IPS-18a (cell line): ENCODE measurements at regions not wholly inside any gene's neighbourhood (a gene's known extent, or its start where the extent isn't known, plus 50 kb on each side); places are given as distances from the start of the nearest gene placed in this dataset.

Experiments used
- H3K27ac ChIP-seq: one replicate; pipeline ENCODE4 v1.5.1; 2013; ENCODE audit warnings: low read length
- H3K27me3 ChIP-seq: one replicate; pipeline ENCODE4 v1.6.1; 2013; ENCODE audit warnings: mild to moderate bottlenecking, low read length; ENCODE audit not compliant: control insufficient read depth, insufficient read depth
- H3K36me3 ChIP-seq: one replicate; pipeline ENCODE4 v1.6.1; 2013; ENCODE audit warnings: low read depth, low read length; ENCODE audit not compliant: control insufficient read depth
- H3K4me1 ChIP-seq: one replicate; pipeline ENCODE4 v1.6.1; 2013; ENCODE audit warnings: low read depth, low read length; ENCODE audit not compliant: control insufficient read depth
- H3K4me3 ChIP-seq: one replicate; pipeline ENCODE4 v1.5.1; 2013; ENCODE audit warnings: low read length
- H3K9ac ChIP-seq: one replicate; pipeline ENCODE4 v1.6.1; 2013; ENCODE audit warnings: mild to moderate bottlenecking, low read length, moderate library complexity
- H3K9me3 ChIP-seq: one replicate; pipeline ENCODE4 v1.6.1; 2013; ENCODE audit warnings: low read depth, low read length; ENCODE audit not compliant: control insufficient read depth

DNA sequence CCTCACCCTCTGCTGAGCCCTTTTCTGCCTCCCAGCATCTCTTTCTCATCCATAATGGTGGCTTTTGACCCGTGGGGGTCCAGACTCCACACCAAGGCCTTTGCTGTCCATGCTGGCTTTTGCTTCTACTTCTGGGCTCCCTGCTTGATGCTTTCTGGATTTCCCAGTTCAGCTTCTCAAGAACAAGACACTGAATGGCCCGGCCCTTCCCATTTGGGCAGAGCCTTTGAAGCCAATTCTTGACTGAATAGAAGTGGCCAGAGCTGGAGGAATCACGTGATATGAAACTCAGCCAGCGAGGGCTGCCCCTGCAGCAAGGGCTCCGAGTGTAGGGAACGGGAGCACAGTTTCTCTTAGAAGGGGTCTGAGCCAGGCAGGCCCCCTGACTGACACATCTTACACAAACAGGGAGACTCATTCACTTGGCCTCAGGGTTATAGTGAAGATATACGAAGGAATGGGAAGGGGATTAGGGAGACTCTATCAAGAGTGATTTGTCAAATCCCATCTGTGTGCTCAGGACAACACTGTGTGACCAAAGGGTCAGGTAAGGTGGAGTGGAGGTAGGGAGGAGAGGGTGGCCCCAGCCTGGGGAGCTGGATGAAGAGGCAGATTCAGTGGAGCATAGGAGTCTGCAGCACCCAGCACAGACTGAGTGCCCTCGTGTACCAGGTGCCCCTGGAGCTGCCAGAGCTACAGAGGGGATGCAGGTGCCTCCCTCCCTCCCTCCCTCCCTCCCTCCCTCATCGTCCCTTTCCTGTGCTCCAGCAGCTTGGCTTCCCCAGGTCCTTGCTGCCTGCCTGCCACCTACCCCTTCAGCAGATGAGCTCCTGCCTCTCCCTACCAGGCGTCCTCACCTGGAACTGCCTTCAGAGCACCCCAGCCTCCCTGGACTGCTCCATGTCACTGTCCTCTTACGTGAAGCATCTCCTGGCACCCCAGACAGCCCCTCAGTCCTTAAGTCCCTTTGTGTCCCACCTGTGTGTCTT is 106.0 kb downstream of the TRIM29 start:
- no peak overlapping the region for H3K27ac ChIP-seq

DNA sequence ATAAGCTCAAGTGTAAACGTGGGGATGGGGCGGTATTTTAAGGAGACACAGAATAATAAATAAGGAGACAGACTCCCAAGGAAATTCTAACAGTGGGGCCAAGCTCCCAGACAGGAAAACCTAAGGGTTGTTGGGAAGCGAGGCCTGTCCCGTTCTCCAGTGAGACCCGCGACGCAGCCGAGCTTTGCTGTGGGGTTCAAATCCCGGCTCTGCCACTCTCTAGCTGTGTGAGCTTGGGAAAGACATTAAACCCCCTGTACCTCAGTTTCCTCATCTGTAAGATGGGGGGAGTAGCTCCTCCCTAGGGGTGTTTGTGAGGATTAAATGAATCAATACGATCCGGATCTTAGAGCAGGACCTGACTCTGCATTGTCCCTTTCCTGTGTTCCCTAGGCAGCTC is 106.8 kb downstream of the TRIM29 start:
- H3K9ac ChIP-seq, result no peak overlapping the region
- H3K27ac ChIP-seq, result no peak overlapping the region
- H3K36me3 ChIP-seq, result no peaks in the 10 kb centered on the region
- H3K9me3 ChIP-seq, result no peaks in the 10 kb centered on the region
- H3K4me3 ChIP-seq, result no peak overlapping the region
- H3K4me1 ChIP-seq, result no peaks in the 10 kb centered on the region
- H3K27me3 ChIP-seq, result no peaks in the 10 kb centered on the region

More for the DNA sequence above, 106.0 kb downstream of the TRIM29 start:
- no peaks in the 10 kb centered on the region for H3K27me3 ChIP-seq
- H3K9me3 ChIP-seq, result no peaks in the 10 kb centered on the region
- H3K4me3 ChIP-seq, result no peak overlapping the region
- H3K36me3 ChIP-seq, result no peaks in the 10 kb centered on the region
- no peak overlapping the region for H3K9ac ChIP-seq
- no peaks in the 10 kb centered on the region for H3K4me1 ChIP-seq

- Histone ChIP-seq H3K36me3 (no peaks in the 10 kb centered on the region), H3K9me3 (no peaks in the 10 kb centered on the region), H3K9ac (no peak overlapping the region), H3K4me1 (no peaks in the 10 kb centered on the region), H3K4me3 (no peak overlapping the region), H3K27me3 (no peaks in the 10 kb centered on the region), H3K27ac (no peak overlapping the region)
Observed at GRCh38 chr11:120030411-120030810, 107.5 kb downstream of the TRIM29 start.

DNA sequence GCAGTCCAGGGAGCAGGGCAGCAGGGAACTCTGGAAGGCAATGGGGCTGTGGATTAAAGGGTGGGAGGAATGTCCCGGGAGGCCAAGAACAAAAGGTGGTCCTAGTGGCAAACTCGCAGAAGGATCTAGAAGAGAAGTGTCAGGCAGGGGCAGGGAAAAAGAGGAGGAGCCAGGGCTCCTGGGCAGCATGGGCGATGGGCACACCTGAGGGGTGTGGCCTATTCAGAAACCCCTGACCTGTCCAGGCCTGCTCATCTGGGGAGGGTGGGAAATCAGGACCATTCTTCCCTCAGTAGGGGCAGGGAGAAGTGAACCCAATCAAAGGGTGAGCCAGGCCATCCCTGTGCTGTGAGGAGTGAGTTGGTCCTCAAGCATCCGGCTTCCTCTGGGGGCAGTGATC is 108.6 kb downstream of the TRIM29 start:
- Histone ChIP-seq H3K9me3 (no peaks in the 10 kb centered on the region), H3K36me3 (no peaks in the 10 kb centered on the region), H3K9ac (no peak overlapping the region)

DNA sequence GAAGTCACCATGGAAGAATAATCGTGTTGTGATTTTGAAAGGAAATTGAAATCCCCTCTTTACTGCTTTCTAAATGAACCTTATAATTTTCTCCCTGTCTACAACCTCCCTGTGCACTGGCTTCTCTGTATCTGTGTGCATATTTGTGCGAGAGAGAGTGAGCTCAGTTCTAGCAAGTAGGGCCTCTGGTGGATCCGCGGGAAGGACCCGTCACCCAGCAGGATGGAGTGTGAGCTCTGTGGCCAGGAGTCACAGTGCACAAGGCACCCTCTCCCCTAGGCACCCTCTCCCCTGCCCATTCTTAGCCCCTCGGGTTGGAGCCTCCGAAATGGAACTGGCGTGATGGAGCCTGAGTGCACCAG is 109.0 kb downstream of the TRIM29 start:
- Histone ChIP-seq H3K27me3 (no peaks in the 10 kb centered on the region), H3K36me3 (no peaks in the 10 kb centered on the region), H3K4me1 (peaks cover 9% of the 10 kb centered on the region), H3K27ac (no peak overlapping the region), H3K9me3 (no peaks in the 10 kb centered on the region), H3K9ac (no peak overlapping the region), H3K4me3 (no peak overlapping the region)

More for the DNA sequence above, 108.6 kb downstream of the TRIM29 start:
- Histone ChIP-seq H3K27me3 (no peaks in the 10 kb centered on the region), H3K4me3 (no peak overlapping the region), H3K27ac (no peak overlapping the region), H3K4me1 (peaks cover 4% of the 10 kb centered on the region)

GRCh38 chr11:120028181-120028896 is 109.6 kb downstream of the TRIM29 start:
- Histone ChIP-seq H3K27me3 (no peaks in the 10 kb centered on the region), H3K4me1 (peaks cover 14% of the 10 kb centered on the region), H3K9me3 (no peaks in the 10 kb centered on the region), H3K36me3 (no peaks in the 10 kb centered on the region), H3K9ac (no peak overlapping the region), H3K27ac (no peak overlapping the region), H3K4me3 (no peak overlapping the region)

DNA sequence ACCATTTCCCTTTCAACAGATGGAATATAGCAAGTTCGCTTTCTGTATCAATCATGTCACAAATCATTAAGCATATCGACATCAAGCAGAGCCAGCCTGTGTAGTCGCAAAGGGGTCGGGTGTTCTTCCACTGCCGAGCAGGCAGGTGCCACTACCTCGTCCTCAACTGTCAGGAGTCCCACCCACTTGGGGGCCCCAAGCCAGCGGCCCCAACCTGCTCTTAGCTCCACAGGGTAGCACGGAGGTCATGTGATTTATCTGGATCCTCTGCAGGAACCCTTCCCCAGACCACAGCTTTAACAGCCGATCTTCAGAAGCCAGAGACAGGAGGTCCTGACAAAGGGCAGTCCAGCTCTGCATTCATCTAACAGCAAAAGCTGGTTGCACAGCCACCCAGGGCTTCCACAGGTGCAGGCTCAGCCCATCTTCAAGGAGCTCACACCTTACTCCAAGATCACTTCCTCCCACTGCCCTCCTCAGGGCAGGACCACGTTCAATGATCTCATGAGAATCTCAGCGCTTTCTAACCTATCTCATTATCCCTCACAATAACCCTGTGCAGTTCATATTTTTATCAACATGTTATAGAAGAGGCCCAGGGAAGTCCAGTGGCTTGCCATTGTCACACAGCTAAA is 110.2 kb downstream of the TRIM29 start:
- peaks cover 21% of the 10 kb centered on the region for H3K4me1 ChIP-seq
- H3K27ac ChIP-seq, result no peak overlapping the region
- H3K9me3 ChIP-seq, result no peaks in the 10 kb centered on the region
- no peak overlapping the region for H3K4me3 ChIP-seq
- no peaks in the 10 kb centered on the region for H3K36me3 ChIP-seq
- no peaks in the 10 kb centered on the region for H3K27me3 ChIP-seq
- no peak overlapping the region for H3K9ac ChIP-seq

DNA sequence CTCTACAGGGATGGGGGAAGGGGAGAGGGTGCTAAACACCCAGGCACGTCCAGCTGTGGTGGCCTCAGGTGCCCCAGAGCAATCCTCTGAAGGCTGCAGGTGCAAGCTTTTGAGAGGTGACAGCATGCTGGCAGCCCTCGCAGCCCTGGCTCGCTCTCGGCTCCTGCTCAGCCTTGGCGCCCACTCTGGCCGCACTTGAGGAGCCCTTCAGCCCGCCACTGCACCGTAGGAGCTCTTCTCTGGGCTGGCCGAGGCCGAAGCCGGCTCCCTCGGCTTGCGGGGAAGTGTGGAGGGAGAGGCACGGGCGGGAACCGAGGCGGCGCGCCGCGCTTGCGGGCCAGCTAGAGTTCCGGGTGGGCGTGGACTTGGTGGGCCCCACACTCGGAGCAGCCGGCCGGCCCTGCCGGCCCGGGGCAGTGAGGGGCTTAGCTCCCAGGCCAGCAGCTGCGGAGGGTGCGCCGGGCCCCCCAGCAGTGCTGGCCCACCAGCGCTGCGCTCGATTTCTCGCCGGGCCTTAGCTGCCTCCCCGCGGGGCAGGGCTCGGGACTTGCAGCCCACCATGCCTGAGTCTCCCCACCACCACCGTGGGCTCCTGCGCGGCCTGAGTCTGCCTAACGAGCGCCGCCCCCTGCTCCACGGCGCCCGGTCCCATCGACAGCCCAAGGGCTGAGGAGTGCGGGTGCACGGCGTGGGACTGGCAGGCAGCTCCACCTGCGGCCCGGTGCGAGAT is 112.1 kb downstream of the TRIM29 start:
- no peaks in the 10 kb centered on the region for H3K27me3 ChIP-seq
- no peak overlapping the region for H3K27ac ChIP-seq
- no peaks in the 10 kb centered on the region for H3K9me3 ChIP-seq
- peaks cover 27% of the 10 kb centered on the region for H3K4me1 ChIP-seq
- H3K4me3 ChIP-seq, result no peak overlapping the region
- H3K9ac ChIP-seq, result no peak overlapping the region
- H3K36me3 ChIP-seq, result no peaks in the 10 kb centered on the region

DNA sequence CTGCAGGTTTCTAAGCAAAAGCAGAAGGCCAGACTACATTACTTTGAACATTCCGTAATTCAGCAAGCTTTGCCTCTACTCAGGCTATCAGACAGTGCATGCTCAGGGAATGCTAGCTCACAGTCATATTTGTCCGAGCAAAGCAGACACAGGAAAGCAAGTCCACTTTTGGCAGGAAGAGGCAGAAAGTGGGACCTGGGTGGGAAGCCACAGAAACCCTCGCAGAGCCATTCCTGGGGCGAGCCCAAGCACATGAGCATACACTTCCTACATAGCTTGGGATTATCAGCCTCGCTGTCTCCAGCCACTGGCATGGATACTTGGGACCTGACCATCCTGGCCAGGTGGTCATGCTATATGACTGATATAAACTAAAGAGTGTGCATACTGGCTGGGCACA is 113.3 kb downstream of the TRIM29 start:
- H3K36me3 ChIP-seq, result no peaks in the 10 kb centered on the region
- no peak overlapping the region for H3K4me3 ChIP-seq
- no peak overlapping the region for H3K9ac ChIP-seq
- no peak overlapping the region for H3K27ac ChIP-seq
- peaks cover 27% of the 10 kb centered on the region for H3K4me1 ChIP-seq
- no peaks in the 10 kb centered on the region for H3K27me3 ChIP-seq
- H3K9me3 ChIP-seq, result no peaks in the 10 kb centered on the region

DNA sequence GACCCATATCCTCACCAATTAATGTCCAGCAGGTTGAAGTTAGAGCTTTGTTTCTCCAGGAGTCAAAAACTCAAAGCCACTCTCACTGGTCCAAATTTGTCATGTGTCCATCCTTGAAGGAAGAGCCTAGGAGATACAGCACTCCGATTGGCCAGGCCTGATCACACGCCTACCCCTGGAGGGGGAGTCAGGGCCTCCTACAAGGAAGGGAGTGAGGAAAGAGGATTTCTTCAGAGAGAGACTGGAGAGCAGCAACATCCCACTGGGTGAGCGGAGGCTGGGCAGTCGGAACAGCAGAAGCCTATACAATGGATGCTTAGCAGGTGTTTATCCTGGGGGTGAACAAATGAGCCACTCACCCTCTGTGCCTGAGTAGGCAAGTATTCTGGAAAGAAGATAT is 113.9 kb downstream of the TRIM29 start:
- Histone ChIP-seq H3K27me3 (no peaks in the 10 kb centered on the region), H3K36me3 (no peaks in the 10 kb centered on the region), H3K9me3 (no peaks in the 10 kb centered on the region), H3K4me3 (no peak overlapping the region), H3K9ac (no peak overlapping the region), H3K4me1 (peaks cover 27% of the 10 kb centered on the region), H3K27ac (no peak overlapping the region)

DNA sequence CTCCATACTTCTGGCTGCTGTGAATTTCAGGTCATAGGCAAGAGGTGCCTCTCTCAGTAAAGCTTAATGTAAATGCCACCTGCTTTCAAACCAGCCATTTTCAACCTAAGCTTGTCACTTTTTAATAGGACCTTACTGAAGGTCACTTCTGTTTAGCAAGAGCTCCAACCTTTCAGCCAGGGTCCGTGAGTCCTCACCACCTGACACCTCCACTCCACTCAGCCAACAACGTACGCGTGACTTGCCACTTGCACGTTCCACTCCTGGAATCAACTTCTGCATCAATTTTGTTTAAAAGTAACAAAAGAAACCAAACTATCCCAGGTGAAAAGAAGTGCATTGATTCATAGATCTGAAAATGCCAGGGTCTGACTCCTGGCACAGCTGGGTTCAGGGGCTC is 114.4 kb downstream of the TRIM29 start:
- H3K4me3 ChIP-seq, result peak overlapping the region; percentile 4
- H3K4me1 ChIP-seq, result peaks cover 27% of the 10 kb centered on the region
- H3K27me3 ChIP-seq, result no peaks in the 10 kb centered on the region
- H3K9ac ChIP-seq, result no peak overlapping the region
- H3K36me3 ChIP-seq, result no peaks in the 10 kb centered on the region
- no peak overlapping the region for H3K27ac ChIP-seq
- H3K9me3 ChIP-seq, result no peaks in the 10 kb centered on the region
